Activated CD8-positive, alpha-beta memory T cell treated with anti-CD3 and anti-CD28 coated beads for 48 hours (primary cell): ENCODE measurements at regions not wholly inside any gene's neighbourhood (a gene's known extent, or its start where the extent isn't known, plus 50 kb on each side); places are given as distances from the start of the nearest gene placed in this dataset.

Source experiments
- DNase-seq, 3 experiments: peaks; one replicate each; pipeline ENCODE4 v3.0.0-alpha.2; 2020; ENCODE audit warnings: low read depth in 2 of 3, low spot score in 2 of 3

- no peak for DNase-seq
Measured at GRCh38 chr2:181241366-181241765, 215.8 kb upstream of the ITGA4 start.

DNA sequence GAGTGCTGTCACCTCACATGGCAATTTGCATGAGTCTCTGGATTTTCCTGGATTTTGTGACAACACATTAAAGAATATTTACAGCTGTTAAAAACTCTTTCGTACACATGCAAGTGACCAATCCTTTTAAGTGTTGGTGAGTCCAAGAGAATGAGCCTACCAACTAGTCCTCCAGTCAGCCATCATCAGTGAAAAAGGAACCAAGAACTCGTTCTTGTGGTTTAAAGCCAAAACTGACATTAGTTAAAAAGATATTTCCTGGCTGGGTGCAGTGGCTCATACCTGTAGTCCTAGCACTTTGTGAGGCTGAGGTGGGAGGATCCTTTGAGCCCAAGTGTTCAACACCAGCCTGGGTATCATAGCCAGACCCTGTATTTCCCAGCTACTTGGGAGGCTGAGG is 215.4 kb upstream of the ITGA4 start:
- DNase-seq = no peak

DNA sequence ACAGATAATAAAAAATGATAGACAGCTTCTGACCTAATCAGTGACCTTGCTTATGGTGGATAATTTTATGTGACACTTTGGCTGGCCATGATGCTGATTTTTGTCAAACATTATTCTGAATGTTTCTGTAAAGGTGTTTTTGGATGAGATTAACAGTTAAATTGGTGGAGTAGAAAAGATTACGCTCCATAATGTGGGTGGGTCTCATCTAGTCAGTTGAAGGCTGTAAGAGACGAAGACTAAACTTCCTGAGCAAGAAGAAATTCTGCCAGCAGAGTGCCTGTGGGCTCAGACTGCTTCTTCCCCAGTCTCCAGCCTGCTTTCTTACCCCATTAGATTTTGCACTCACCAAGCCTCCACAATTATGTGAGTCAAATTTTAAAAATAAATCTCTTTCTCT is 214.9 kb upstream of the ITGA4 start:
- DNase-seq = no peak

DNA sequence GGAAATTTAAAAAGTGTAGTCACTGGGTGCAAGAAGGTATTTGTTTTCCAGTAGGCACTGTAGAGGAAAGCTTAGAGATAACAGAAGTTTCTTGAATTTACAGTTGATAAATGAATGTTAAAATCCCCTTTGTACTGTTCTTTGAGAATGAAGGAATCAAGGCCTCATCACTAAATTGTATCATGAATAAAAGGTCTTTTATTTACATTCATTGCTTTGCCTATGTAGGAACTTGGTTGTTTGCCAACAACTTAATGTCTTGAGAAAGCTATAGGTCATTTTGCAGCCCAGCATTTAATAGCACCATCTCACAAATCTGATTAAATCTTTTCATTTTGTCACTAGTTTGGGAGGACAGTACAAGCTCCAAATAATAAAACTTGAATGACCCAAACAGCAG is 213.9 kb upstream of the ITGA4 start:
- no peak for DNase-seq

DNA sequence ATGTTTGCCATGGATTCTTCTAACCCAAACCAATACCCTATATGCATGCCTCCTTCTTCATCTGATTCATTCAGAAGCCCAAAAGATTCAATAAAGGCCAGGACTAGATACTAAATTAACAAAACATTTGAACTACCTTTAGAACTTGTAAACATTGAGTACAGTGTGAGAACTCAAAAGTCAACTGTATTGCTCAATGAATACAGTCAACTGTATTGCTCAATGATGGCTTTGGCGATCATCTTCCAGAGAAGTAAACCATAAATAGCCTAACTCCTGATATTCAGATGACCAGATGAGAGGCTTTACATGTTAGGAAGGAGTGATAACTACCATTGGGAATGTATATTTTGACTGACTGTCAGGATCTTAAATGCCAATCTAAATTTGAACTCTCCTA is 206.5 kb upstream of the ITGA4 start:
- no peak for DNase-seq

DNA sequence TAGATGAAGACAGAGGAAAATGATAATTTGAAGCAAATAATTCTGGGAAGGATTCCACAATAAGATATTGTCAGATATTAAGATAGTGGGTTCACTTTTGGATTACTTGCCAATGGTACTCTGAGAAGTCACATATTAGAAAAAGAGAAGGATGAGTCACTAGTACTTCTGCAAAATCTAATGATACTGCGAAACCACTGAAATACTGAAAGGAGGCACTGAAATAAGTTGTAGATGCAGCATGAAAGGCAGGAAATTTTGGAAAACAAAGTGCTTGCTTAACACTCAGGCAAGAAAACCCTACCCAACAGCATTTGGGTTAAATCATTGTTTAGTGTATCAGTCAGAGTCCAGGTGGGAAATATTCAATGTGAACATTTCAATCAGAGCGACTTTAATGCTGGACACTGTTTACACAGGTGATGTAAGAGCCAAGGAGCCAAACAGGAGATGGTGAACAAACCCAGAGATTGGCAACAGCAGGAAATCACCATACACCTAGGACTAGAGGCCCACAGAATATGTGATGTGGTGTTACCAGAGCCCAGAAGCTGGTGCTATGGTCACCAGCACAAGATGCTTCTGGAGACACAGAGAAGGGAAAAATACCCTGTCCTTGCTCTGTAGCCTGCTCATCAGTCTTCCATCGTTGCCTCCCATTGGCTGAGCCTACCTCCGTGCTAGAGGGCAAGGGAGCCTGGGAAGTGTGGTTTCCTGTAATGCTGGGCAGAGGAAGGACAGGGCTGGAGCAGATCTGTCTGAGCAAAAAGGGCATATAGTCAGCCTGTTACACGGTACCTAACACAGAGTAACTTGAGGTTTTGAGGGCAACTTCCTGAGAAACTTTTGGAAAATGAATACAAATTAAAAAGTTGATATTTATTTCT is 204.7 kb upstream of the ITGA4 start:
- DNase-seq = no peak

GRCh38 chr2:181253438-181253837 is 203.7 kb upstream of the ITGA4 start:
- no peak for DNase-seq

DNA sequence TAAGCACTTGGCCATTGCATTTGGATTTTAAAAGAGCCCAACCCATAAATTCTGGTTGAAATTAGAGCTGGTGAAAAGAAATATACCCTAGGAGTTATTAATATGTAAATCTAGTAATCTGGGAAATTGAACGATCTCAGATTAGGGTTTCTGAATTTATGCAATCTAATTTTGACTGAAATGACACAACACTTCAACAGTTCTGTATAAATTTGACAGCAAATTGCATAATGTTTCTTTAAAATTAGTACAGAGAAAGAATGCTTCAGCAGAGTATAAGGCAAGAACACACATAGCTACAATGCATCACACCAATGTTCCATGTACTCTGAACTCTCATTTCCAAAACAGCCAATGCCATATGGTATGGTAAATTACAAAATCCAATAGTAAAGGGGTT is 201.5 kb upstream of the ITGA4 start:
- DNase-seq = no peak

GRCh38 chr2:181258720-181259119 is 198.5 kb upstream of the ITGA4 start:
- no peak for DNase-seq

- DNase-seq = no peak
Measured at GRCh38 chr2:181262782-181263181, 194.4 kb upstream of the ITGA4 start.

- no peak for DNase-seq
Measured at GRCh38 chr2:181264001-181264400, 193.2 kb upstream of the ITGA4 start.

DNA sequence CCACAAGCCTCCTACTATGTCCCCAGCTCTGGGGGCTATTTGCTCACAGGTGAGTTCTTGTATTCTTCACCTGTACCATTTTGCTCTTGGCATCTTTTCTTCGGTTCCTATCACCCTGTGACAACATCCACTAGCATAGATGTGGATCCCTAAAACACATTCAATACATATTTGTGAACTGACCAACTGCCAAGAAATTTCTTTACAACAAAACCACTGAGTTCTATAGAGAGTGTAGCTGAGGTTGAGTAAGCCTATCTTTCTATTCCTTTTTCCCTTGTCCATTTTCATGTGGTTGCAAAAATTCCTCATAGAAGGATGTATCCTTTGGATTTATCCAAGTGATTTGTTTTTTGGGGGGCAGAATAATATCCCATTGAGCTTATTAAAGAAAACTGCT is 192.7 kb upstream of the ITGA4 start:
- DNase-seq = no peak

DNA sequence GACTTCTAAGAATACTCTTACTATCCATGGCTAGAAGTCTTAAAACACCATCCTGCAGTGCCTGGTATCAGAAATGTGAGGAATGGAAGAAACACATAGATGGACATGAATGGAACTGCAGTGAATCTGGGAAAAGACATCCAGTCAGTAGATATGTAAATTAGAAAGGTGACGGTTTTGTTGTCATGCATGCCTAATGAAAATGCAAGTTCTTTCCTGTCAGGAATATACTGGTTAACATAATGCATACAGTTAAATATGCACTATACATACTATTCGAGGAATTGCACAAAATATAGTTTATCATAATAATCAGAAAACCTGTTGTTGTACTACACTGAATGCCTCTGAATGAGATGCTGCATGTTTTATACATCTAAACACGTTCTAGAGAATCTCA is 190.6 kb upstream of the ITGA4 start:
- DNase-seq = no peak

GRCh38 chr2:181268174-181268867 is 188.9 kb upstream of the ITGA4 start:
- DNase-seq = no peak

- no peak for DNase-seq
Measured at GRCh38 chr2:181273986-181274385, 183.2 kb upstream of the ITGA4 start.

DNA sequence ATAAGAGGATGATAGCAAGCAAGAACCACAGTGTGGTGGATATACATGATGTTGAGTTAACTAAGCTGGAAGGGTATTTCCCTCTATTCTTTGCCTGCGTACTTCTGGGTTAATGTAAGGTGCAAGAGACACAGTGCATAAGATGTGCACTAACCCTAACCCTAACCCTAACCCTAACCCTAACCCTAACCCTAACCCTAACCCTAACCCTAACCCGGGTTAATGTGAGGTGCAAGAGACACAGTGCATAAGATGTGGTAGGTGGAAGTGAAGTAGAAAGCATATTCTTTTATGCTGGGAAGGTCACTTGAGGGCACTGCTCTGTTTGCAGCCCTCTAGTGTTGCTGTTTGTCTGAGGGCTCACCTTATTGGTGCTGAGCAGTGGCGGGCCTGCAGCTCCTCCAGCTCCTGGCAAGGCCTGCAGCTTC is 181.5 kb upstream of the ITGA4 start:
- DNase-seq = no peak

- no peak for DNase-seq
Measured at GRCh38 chr2:181281206-181281832, 175.9 kb upstream of the ITGA4 start.

DNA sequence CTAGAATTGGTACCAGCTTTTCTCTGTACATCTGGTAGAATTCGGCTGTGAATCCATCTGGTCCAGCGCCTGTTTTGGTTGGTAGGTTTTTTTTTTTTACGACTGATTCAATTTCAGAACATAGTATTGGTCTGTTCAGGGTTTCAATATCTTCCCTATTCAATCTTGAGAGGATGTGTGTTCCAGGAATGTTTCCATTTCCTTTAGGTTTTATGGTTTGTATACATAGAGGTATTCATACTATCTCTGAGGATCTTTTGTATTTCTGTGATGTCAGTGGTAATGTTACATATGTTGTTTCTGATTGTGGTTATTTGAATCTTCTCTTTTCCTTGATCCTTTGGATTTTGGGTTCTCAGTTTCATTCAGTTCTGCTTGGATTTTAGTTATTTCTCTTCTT is 172.1 kb upstream of the ITGA4 start:
- no peak for DNase-seq

DNA sequence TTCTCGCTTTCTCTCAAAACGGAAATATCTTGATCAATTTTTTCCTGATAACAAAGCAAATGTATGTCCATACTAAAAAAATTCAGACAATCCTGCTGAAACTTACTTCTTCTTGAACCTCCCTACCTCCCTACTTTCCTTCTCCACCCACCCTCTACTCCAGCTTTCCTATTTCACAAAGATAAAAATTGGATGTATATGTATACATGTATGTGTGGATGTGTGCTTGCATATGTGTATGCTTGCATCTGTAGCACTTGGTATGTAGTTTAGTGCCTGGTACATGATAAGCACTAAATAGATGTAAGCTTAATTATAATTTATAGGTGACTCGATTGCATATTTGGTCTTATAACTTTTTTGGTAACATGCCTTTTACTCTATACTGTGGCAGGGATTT is 167.5 kb upstream of the ITGA4 start:
- DNase-seq = no peak

- DNase-seq = no peak
Measured at GRCh38 chr2:181290182-181290581, 167.0 kb upstream of the ITGA4 start.

DNA sequence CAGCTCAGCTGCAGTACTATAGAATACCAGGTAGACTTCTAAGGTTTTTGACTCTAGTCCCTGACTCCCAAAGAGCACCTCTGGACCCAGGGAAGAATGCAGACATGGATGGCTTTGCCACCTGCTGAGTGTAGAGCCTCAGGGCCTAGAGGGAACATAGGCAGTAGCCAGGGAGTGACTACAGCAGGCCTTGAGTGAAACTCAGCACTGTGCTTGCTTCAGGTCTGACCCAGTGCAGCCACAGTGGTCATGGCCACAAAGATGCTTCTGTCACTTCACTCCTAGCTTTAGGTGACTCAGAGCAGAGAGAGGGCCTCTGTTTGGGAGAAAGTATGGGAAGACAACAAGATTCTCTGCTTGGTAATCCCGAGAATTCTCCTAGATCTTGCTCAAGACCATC is 162.2 kb upstream of the ITGA4 start:
- no peak for DNase-seq

- no peak for DNase-seq
Measured at GRCh38 chr2:181300600-181301291, 156.4 kb upstream of the ITGA4 start.
